Panc1 (cell line): ENCODE measurements at regions not wholly inside any gene's neighbourhood (a gene's known extent, or its start where the extent isn't known, plus 50 kb on each side); places are given as distances from the start of the nearest gene placed in this dataset.

Experiments used
- CTCF ChIP-seq: fragments of 450-650 bp; IDR thresholded peaks from 2 replicates; pipeline ENCODE4 v1.5.1; 2017; ENCODE audit warnings: mild to moderate bottlenecking
- POLR2AphosphoS5 ChIP-seq: IDR thresholded peaks from 2 replicates; pipeline ENCODE4 v1.6.1; 2012; ENCODE audit warnings: mild to moderate bottlenecking, low read depth, low read length, moderate library complexity
- REST ChIP-seq, 2 experiments: IDR thresholded peaks; 2 replicates each; pipeline ENCODE4 v1.6.1; 2011 to 2012; ENCODE audit warnings: low read depth in 2 of 2, control low read depth in 1 of 2, low read length in 1 of 2, mild to moderate bottlenecking in 1 of 2, moderate library complexity in 1 of 2; ENCODE audit not compliant: insufficient read depth in 1 of 2
- SIN3A ChIP-seq: IDR thresholded peaks from 2 replicates; pipeline ENCODE4 v1.6.1; 2012; ENCODE audit warnings: low read depth, mild to moderate bottlenecking, low read length, moderate library complexity, borderline replicate concordance; ENCODE audit not compliant: insufficient read depth

GRCh38 chr4:181293014-181293413 is 950.2 kb upstream of the TENM3 start:
- TF ChIP-seq CTCF (no peak), POLR2AphosphoS5 (no peak), SIN3A (no peak), REST (IDR thresholded peaks at IDR 0.05; ENCODE audit: insufficient read depth in 1 of 2, low read depth in 2 of 2, low read length in 1 of 2) (no peak)
